HPDE6-E6E7 (cell line): ENCODE measurements at regions not wholly inside any gene's neighbourhood (a gene's known extent, or its start where the extent isn't known, plus 50 kb on each side); places are given as distances from the start of the nearest gene placed in this dataset.
A peak's percentile ranks its signal among the peaks of the same experiment; 100 is the strongest.

Experiments used
- DNase-seq: peaks from one replicate; pipeline ENCODE4 v3.0.0; 2011; ENCODE audit warnings: missing footprints; ENCODE audit errors: extremely low spot score

- no peak for DNase-seq
These were observed 255.7 kb upstream of the SORCS1 start for GRCh38 chr10:107420196-107420595.

GRCh38 chr10:107418085-107418806, 253.7 kb upstream of the SORCS1 start:
- no peak for DNase-seq

- no peak for DNase-seq
These were observed 252.9 kb upstream of the SORCS1 start for GRCh38 chr10:107417446-107417845.

GRCh38 chr10:107415446-107415845, 250.9 kb upstream of the SORCS1 start:
- DNase-seq, result no peak

- no peak for DNase-seq
These were observed 249.5 kb upstream of the SORCS1 start for GRCh38 chr10:107413971-107414370.

- DNase-seq, result peak; percentile 2
These were observed 245.0 kb upstream of the SORCS1 start for GRCh38 chr10:107409522-107409921.

GRCh38 chr10:107398115-107398514, 233.6 kb upstream of the SORCS1 start:
- DNase-seq, result no peak

GRCh38 chr10:107391901-107392300, 227.4 kb upstream of the SORCS1 start:
- DNase-seq, result no peak

- DNase-seq, result no peak
These were observed 226.1 kb upstream of the SORCS1 start for GRCh38 chr10:107390563-107390962.

GRCh38 chr10:107383357-107383756, 218.9 kb upstream of the SORCS1 start:
- DNase-seq, result no peak

- no peak for DNase-seq
These were observed 215.1 kb upstream of the SORCS1 start for GRCh38 chr10:107379601-107380000.

GRCh38 chr10:107371801-107372200, 207.3 kb upstream of the SORCS1 start:
- no peak for DNase-seq

GRCh38 chr10:107364872-107365271, 200.4 kb upstream of the SORCS1 start:
- DNase-seq, result no peak

GRCh38 chr10:107362306-107362705, 197.8 kb upstream of the SORCS1 start:
- DNase-seq, result no peak

- DNase-seq, result no peak
These were observed 192.5 kb upstream of the SORCS1 start for GRCh38 chr10:107357033-107357432.

GRCh38 chr10:107356396-107356795, 191.9 kb upstream of the SORCS1 start:
- DNase-seq, result no peak

GRCh38 chr10:107342711-107343110, 178.2 kb upstream of the SORCS1 start:
- DNase-seq, result no peak

- no peak for DNase-seq
These were observed 176.8 kb upstream of the SORCS1 start for GRCh38 chr10:107341281-107341680.

- no peak for DNase-seq
These were observed 175.8 kb upstream of the SORCS1 start for GRCh38 chr10:107340326-107340725.

GRCh38 chr10:107336061-107336460, 171.6 kb upstream of the SORCS1 start:
- no peak for DNase-seq

GRCh38 chr10:107317592-107317991, 153.1 kb upstream of the SORCS1 start:
- DNase-seq, result no peak

GRCh38 chr10:107303203-107303602, 138.7 kb upstream of the SORCS1 start:
- no peak for DNase-seq

- no peak for DNase-seq
These were observed 135.1 kb upstream of the SORCS1 start for GRCh38 chr10:107299606-107300005.

- DNase-seq, result no peak
These were observed 119.7 kb upstream of the SORCS1 start for GRCh38 chr10:107284187-107284586.
